Endothelial cell of umbilical vein (primary cell): ENCODE measurements at regions not wholly inside any gene's neighbourhood (a gene's known extent, or its start where the extent isn't known, plus 50 kb on each side); places are given as distances from the start of the nearest gene placed in this dataset.
"Not testable (repeated sequence)": the region's sequence is repeated elsewhere in the genome, so short reads cannot be mapped to it uniquely, and the experiment has no call there.

Source experiments
- BruUV-seq: library from RNA; stranded (reverse); fragments of 400-500 nt; replicated peaks from 2 replicates; lab custom pipeline; 2021; lab: Mats Ljungman, UMichigan
- CTCF ChIA-PET: fragments of 300-600, 350-600 bp; sonication (Branson Sonifier 250); formaldehyde crosslinking; loops from one replicate; lab custom pipeline; 2021; ENCODE audit warnings: antibody characterized with exemption, inconsistent platforms; lab: Charles Lee
- POLR2A ChIA-PET: fragments of 300-600, 350-600 bp; sonication (Branson Sonifier 250); formaldehyde crosslinking; loops from one replicate; lab custom pipeline; 2021; ENCODE audit warnings: antibody characterized with exemption, inconsistent platforms; lab: Charles Lee
- DNase-seq: peaks from one replicate; pipeline ENCODE4 v3.0.0-alpha.2; 2011; ENCODE audit warnings: low read depth, low spot score
- FAIRE-seq: peaks from 2 replicates; lab custom pipeline; 2011; peaks lifted over from hg19 to GRCh38; lab: Jason Lieb, UNC
- H2AFZ ChIP-seq: 2 replicates; pipeline ENCODE4 v1.6.0; 2012; ENCODE audit warnings: low read depth, low read length, control low read depth, inconsistent platforms
- H3K27ac ChIP-seq: 2 replicates; pipeline ENCODE4 v1.5.1; 2011; ENCODE audit warnings: low read depth, mild to moderate bottlenecking, control low read depth, low read length, moderate library complexity; ENCODE audit not compliant: insufficient read depth
- H3K27me3 ChIP-seq, 2 experiments: 2 replicates each; pipeline versions ENCODE4 v1.6.0 to v1.6.1; 2011; ENCODE audit warnings: low read length in 2 of 2, mixed read lengths in 1 of 2; ENCODE audit not compliant: control insufficient read depth in 2 of 2, insufficient read depth in 2 of 2
- H3K36me3 ChIP-seq, 2 experiments: 2 replicates in 1 of 2; 3 replicates in 1 of 2; pipeline ENCODE4 v1.5.1; 2011; ENCODE audit warnings: low read length in 2 of 2, mild to moderate bottlenecking in 1 of 2, moderate library complexity in 1 of 2; ENCODE audit not compliant: control insufficient read depth in 2 of 2, insufficient read depth in 2 of 2; ENCODE audit errors: extremely low read depth in 1 of 2
- H3K4me1 ChIP-seq: 3 replicates; pipeline ENCODE4 v1.5.1; 2011; ENCODE audit warnings: mild to moderate bottlenecking, low read length; ENCODE audit not compliant: control insufficient read depth, insufficient read depth; ENCODE audit errors: extremely low read depth
- H3K4me2 ChIP-seq: 2 replicates; pipeline ENCODE4 v1.6.1; 2011; ENCODE audit warnings: low read length, control low read depth, mixed read lengths; ENCODE audit not compliant: insufficient read depth
- H3K4me3 ChIP-seq, 3 experiments: fragments of 200-600 bp in 1 of 3; sonication (generic), shearing (Covaris generic) in 1 of 3; replicated peaks in 1 of 3; 2 replicates each; pipeline ENCODE4 v1.5.1; 2011 to 2016; ENCODE audit warnings: control low read depth in 3 of 3, low read length in 3 of 3, mild to moderate bottlenecking in 2 of 3, inconsistent platforms in 1 of 3, low read depth in 1 of 3, moderate library complexity in 1 of 3; ENCODE audit not compliant: insufficient read depth in 1 of 3
- H3K79me2 ChIP-seq: 2 replicates; pipeline ENCODE4 v1.6.0; 2012; ENCODE audit warnings: low read length, inconsistent platforms; ENCODE audit not compliant: control insufficient read depth, insufficient read depth
- H3K9ac ChIP-seq: replicated peaks from 2 replicates; pipeline ENCODE3; 2011; ENCODE audit warnings: low read length, control low read depth; ENCODE audit not compliant: insufficient read depth; ENCODE audit errors: extremely low read depth
- H3K9me1 ChIP-seq: replicated peaks from 3 replicates; pipeline ENCODE4 v1.6.0; 2011; ENCODE audit warnings: mild to moderate bottlenecking, low read length; ENCODE audit not compliant: control insufficient read depth, insufficient read depth; ENCODE audit errors: extremely low read depth
- H3K9me3 ChIP-seq: replicated peaks from 2 replicates; pipeline ENCODE4 v1.5.1; 2012; ENCODE audit warnings: low read length, inconsistent platforms; ENCODE audit not compliant: control insufficient read depth, insufficient read depth
- H4K20me1 ChIP-seq: replicated peaks from 2 replicates; pipeline ENCODE3; 2011; ENCODE audit warnings: mild to moderate bottlenecking, low read length; ENCODE audit not compliant: control insufficient read depth, insufficient read depth; ENCODE audit errors: extremely low read depth
- dilution Hi-C: fragments of 300-500 bp; cut with MboI; formaldehyde crosslinking; loops from one replicate; pipeline ENCODE4 v1.15.0; 2019; ENCODE audit warnings: low sequenced_read_pairs; ENCODE audit not compliant: extremely low pct_ligation_motif_present
- intact Hi-C: fragments of 100-400 bp; cut with micrococcal nuclease; formaldehyde crosslinking; loops from one replicate; pipeline ENCODE4 v1.10.0; 2022

GRCh38 chr4:118492963-118493362, 140.2 kb upstream of the PRSS12 start:
- H3K36me3 ChIP-seq, H3K4me3 ChIP-seq, intact Hi-C loops, H3K4me1 ChIP-seq, H3K9me3 ChIP-seq, POLR2A ChIA-PET, dilution Hi-C loops, H4K20me1 ChIP-seq, BruUV-seq, H2AFZ ChIP-seq, H3K27ac ChIP-seq, H3K4me2 ChIP-seq, CTCF ChIA-PET, H3K79me2 ChIP-seq, H3K27me3 ChIP-seq, H3K9me1 ChIP-seq, FAIRE-seq, H3K9ac ChIP-seq, DNase-seq: not testable (repeated sequence)

GRCh38 chr4:118494437-118494836, 141.6 kb upstream of the PRSS12 start:
- H3K4me1 ChIP-seq, H3K79me2 ChIP-seq, intact Hi-C loops, H3K27me3 ChIP-seq, H3K27ac ChIP-seq, CTCF ChIA-PET, H2AFZ ChIP-seq, H3K9me1 ChIP-seq, FAIRE-seq, H3K4me2 ChIP-seq, POLR2A ChIA-PET, H3K4me3 ChIP-seq, dilution Hi-C loops, BruUV-seq, H3K9me3 ChIP-seq, DNase-seq, H3K9ac ChIP-seq, H4K20me1 ChIP-seq, H3K36me3 ChIP-seq: not testable (repeated sequence)

GRCh38 chr4:118502967-118503366, 150.2 kb upstream of the PRSS12 start:
- H3K4me2 ChIP-seq, H3K9ac ChIP-seq, H3K9me1 ChIP-seq, DNase-seq, BruUV-seq, POLR2A ChIA-PET, H3K79me2 ChIP-seq, H3K4me1 ChIP-seq, intact Hi-C loops, H4K20me1 ChIP-seq, H2AFZ ChIP-seq, H3K9me3 ChIP-seq, dilution Hi-C loops, H3K4me3 ChIP-seq, H3K27me3 ChIP-seq, CTCF ChIA-PET, H3K36me3 ChIP-seq, FAIRE-seq, H3K27ac ChIP-seq: not testable (repeated sequence)

- dilution Hi-C loops, H3K4me3 ChIP-seq, DNase-seq, H3K36me3 ChIP-seq, H3K4me1 ChIP-seq, H3K9me1 ChIP-seq, H3K4me2 ChIP-seq, H3K79me2 ChIP-seq, H4K20me1 ChIP-seq, BruUV-seq, intact Hi-C loops, H2AFZ ChIP-seq, H3K9ac ChIP-seq, H3K27me3 ChIP-seq, H3K9me3 ChIP-seq, H3K27ac ChIP-seq, FAIRE-seq, POLR2A ChIA-PET: not testable (repeated sequence)
- CTCF ChIA-PET = interaction anchor here (0.7 kb wide), 1 partner anchor 150 kb away, joined by 3 read pairs; no protein-coding TSS in a partner anchor
These were observed 152.1 kb upstream of the PRSS12 start for GRCh38 chr4:118504927-118505326.
